GM12878 (cell line): ENCODE measurements at regions not wholly inside any gene's neighbourhood (a gene's known extent, or its start where the extent isn't known, plus 50 kb on each side); places are given as distances from the start of the nearest gene placed in this dataset.

Experiments
- ATAC-seq: fragments of 200-7000 bp; cut with Tn5 transposase; 3 replicates; pipeline ENCODE4 v1.9.1; 2020; ENCODE audit warnings: mild to moderate bottlenecking, moderate library complexity
- BruUV-seq: library from RNA; stranded (reverse); fragments of 400-500 nt; replicated peaks from 2 replicates; lab custom pipeline; 2021; lab: Mats Ljungman, UMichigan
- CTCF ChIA-PET: fragments of 300-600 bp; sonication (Branson Sonifier 250); formaldehyde crosslinking; extraction: SDS; loops from one replicate; lab custom pipeline; 2021; ENCODE audit warnings: inconsistent platforms; lab: Yijun Ruan, JAX
- POLR2A ChIA-PET: fragments of 350-600 bp; formaldehyde crosslinking; extraction: SDS; loops from one replicate; lab custom pipeline; 2021; ENCODE audit warnings: inconsistent platforms; lab: Charles Lee
- RAD21 ChIA-PET: fragments of 300-600 bp; sonication (Branson Sonifier 250); formaldehyde crosslinking; loops from one replicate; lab custom pipeline; 2023; ENCODE audit warnings: antibody characterized with exemption; ENCODE audit not compliant: unreplicated experiment; lab: Charles Lee
- SMC1A ChIA-PET: fragments of 300-600 bp; sonication (Branson Sonifier 250); formaldehyde crosslinking; loops from one replicate; lab custom pipeline; 2023; ENCODE audit not compliant: unreplicated experiment, uncharacterized antibody; lab: Charles Lee
- DNase-seq: peaks from one replicate; pipeline ENCODE4 v3.0.0-alpha.2; 2011; ENCODE audit warnings: low read depth, low spot score
- FAIRE-seq: peaks from 3 replicates; lab custom pipeline; 2011; peaks lifted over from hg19 to GRCh38; lab: Jason Lieb, UNC
- H2AFZ ChIP-seq: 2 replicates; pipeline ENCODE4 v1.6.0; 2011; ENCODE audit warnings: low read depth, low read length, control low read depth; ENCODE audit not compliant: control insufficient read depth
- H3K27ac ChIP-seq: 2 replicates; pipeline ENCODE4 v1.5.1; 2011; ENCODE audit warnings: control low read depth; ENCODE audit not compliant: control insufficient read depth, insufficient read depth
- H3K27me3 ChIP-seq, 2 experiments: replicated peaks in 1 of 2; 2 replicates each; pipeline versions ENCODE4 v1.6.0 to v1.6.1; 2011; ENCODE audit warnings: low read length in 1 of 2; ENCODE audit not compliant: control insufficient read depth in 2 of 2, insufficient read depth in 2 of 2
- H3K36me3 ChIP-seq, 2 experiments: 2 replicates each; pipeline ENCODE4 v1.5.1; 2011; ENCODE audit warnings: low read length in 1 of 2; ENCODE audit not compliant: control insufficient read depth in 2 of 2, insufficient read depth in 2 of 2
- H3K4me1 ChIP-seq: 2 replicates; pipeline ENCODE4 v1.6.1; 2011; ENCODE audit warnings: mild to moderate bottlenecking, low read length, moderate library complexity, mixed read lengths; ENCODE audit not compliant: control insufficient read depth, insufficient read depth
- H3K4me2 ChIP-seq: 2 replicates; pipeline ENCODE4 v1.6.0; 2011; ENCODE audit warnings: control low read depth; ENCODE audit not compliant: control insufficient read depth, insufficient read depth
- H3K4me3 ChIP-seq: fragments of 200-600 bp; sonication (generic); 2 replicates; pipeline ENCODE4 v1.5.1; 2016
- H3K79me2 ChIP-seq: 2 replicates; pipeline ENCODE4 v1.6.0; 2011; ENCODE audit warnings: low read length; ENCODE audit not compliant: control insufficient read depth, insufficient read depth
- H3K9ac ChIP-seq: 2 replicates; pipeline ENCODE4 v1.8.0; 2011; ENCODE audit warnings: low read length, control low read depth, mixed read lengths; ENCODE audit not compliant: control insufficient read depth, insufficient read depth
- H3K9me3 ChIP-seq: replicated peaks from 3 replicates; pipeline ENCODE4 v1.5.1; 2011; ENCODE audit warnings: mild to moderate bottlenecking, low read length; ENCODE audit not compliant: control insufficient read depth, insufficient read depth
- H4K20me1 ChIP-seq: 2 replicates; pipeline ENCODE4 v1.6.0; 2011; ENCODE audit not compliant: control insufficient read depth, insufficient read depth
- CUX1 ChIP-seq: IDR thresholded peaks from 2 replicates; pipeline ENCODE4 v1.6.1; 2012; ENCODE audit warnings: improper control_type of control experiment, low read depth, low read length; ENCODE audit not compliant: insufficient replicate concordance
- MLLT1 ChIP-seq: fragments of 450-650 bp; IDR thresholded peaks from 2 replicates; pipeline ENCODE4 v1.6.1; 2016; ENCODE audit warnings: mild to moderate bottlenecking
- PAX5 ChIP-seq: IDR thresholded peaks from 2 replicates; pipeline ENCODE4 v1.6.1; 2011; ENCODE audit warnings: low read depth, low read length, borderline replicate concordance
- WGBS: methylation state at CpG from one replicate; pipeline ENCODE4 v1.1.6; 2016; ENCODE audit warnings: low lambda C conversion rate; ENCODE audit not compliant: insufficient replicate concordance, insufficient coverage; ENCODE audit errors: missing lambda C conversion rate; 5-methylcytosine and 5-hydroxymethylcytosine counted together
- in situ Hi-C: fragments of 300-500 bp; cut with MboI; formaldehyde crosslinking; loops from 9 replicates; pipeline ENCODE4 v1.14.3; 2018; ENCODE audit warnings: mixed read lengths
- intact Hi-C: fragments of 100-400 bp; cut with micrococcal nuclease; formaldehyde crosslinking; loops from one replicate; pipeline ENCODE4 v1.14.2; 2022; ENCODE audit not compliant: unreplicated experiment

- TF ChIP-seq CUX1 (no peak), PAX5 (no peak)
These were observed 114.7 kb upstream of the PHACTR1 start (continued) for GRCh38 chr6:12601881-12602280.

GRCh38 chr6:12602342-12602741 lies 114.2 kb upstream of the PHACTR1 start:
- H3K36me3 ChIP-seq: no peaks in the 10 kb centered on the region
- H3K79me2 ChIP-seq: no peaks in the 10 kb centered on the region
- H3K27me3 ChIP-seq: no peaks in the 10 kb centered on the region
- no peak for TF ChIP-seq MLLT1
- BruUV-seq: no TSS peak
- H3K9ac ChIP-seq: no peak overlapping the region; the same call in 1 of the 2 replicates
- H2AFZ ChIP-seq: peak overlapping the region; percentile 60
- intact Hi-C loops (loop anchor here (2.0 to 10.0 kb wide), 5 partner anchors 98 to 878 kb away; no protein-coding TSS in a partner anchor), in situ Hi-C loops (loop anchor here (10.0 kb wide), 1 partner anchor 588 kb away; the partner anchor contains the start of gene HIVEP1)
- no peak for FAIRE-seq
- DNase-seq: no peak
- no peaks in the 10 kb centered on the region for H3K9me3 ChIP-seq
- no peak overlapping the region for H3K4me3 ChIP-seq
- POLR2A ChIA-PET: interaction anchor here (0.7 to 2.1 kb wide), 5 partner anchors 119 to 311 kb away, joined by 3 to 6 read pairs (median 3); no protein-coding TSS in a partner anchor
- SMC1A ChIA-PET: interaction anchor here (0.6 to 11.1 kb wide), 34 partner anchors 8 to 1007 kb away, joined by 3 to 382 read pairs (median 5); partner anchors contain the start of gene EDN1
- no peaks in the 10 kb centered on the region for H4K20me1 ChIP-seq
- peak; percentile 19; the same call in 2 of the 3 replicates for ATAC-seq
- no peak overlapping the region for H3K27ac ChIP-seq
- CTCF ChIA-PET: interaction anchor here (0.6 to 12.4 kb wide), 33 partner anchors 9 to 987 kb away, joined by 3 to 403 read pairs (median 4); partner anchors contain the start of gene EDN1
- H3K4me1 ChIP-seq: peaks cover 24% of the 10 kb centered on the region
- RAD21 ChIA-PET: interaction anchor here (0.6 to 11.7 kb wide), 17 partner anchors 11 to 1017 kb away, joined by 3 to 384 read pairs (median 11); partner anchors contain the start of gene EDN1
- 78% methylated on average over 3 of the region's 3 CpGs for WGBS
- no peak overlapping the region for H3K4me2 ChIP-seq
